GM21786 (cell line): ENCODE measurements at regions not wholly inside any gene's neighbourhood (a gene's known extent, or its start where the extent isn't known, plus 50 kb on each side); places are given as distances from the start of the nearest gene placed in this dataset.

ENCODE experiments used
- ATAC-seq: cut with Tn5 transposase; IDR thresholded peaks from one replicate; pipeline ENCODE4 v1.9.1; 2021; ENCODE audit not compliant: unreplicated experiment

DNA sequence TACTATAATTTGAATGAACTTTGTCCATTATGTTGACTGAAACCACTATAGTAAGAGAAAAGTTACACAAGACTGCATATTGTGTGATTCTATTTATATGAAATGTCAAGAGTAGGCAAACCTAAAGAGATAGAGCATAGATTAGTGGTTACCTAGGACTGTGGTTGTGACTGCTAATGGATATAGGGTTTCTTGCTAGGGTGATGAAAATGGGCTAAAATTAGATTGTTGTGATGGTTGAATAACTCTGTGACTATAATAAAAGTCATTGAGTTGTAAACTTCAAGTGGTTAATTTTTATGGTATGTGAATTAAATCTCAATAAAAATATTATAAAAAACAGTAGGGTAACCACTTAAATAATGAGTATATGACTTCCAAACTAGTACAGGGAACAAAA, 142.9 kb upstream of the AHR start:
- no peak for ATAC-seq

DNA sequence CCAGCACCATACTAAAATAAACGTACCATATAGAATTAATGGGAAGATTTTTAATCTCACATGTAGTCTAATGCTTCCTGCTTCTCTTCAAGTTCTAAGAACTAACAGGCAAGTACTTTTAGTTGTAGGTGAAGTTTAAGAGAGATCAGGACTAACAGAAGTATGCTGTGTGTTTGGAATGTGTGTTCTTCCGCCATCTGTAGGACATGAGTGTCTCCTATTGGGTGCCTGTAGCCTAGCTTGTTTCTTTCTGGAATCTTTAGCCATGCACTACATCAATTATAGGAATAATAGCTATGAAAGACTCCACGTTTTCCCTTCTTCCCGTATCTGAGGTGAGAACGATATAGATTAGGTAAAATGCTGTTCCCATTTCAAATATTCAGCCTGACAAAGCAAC, 140.2 kb upstream of the AHR start:
- no peak for ATAC-seq

DNA sequence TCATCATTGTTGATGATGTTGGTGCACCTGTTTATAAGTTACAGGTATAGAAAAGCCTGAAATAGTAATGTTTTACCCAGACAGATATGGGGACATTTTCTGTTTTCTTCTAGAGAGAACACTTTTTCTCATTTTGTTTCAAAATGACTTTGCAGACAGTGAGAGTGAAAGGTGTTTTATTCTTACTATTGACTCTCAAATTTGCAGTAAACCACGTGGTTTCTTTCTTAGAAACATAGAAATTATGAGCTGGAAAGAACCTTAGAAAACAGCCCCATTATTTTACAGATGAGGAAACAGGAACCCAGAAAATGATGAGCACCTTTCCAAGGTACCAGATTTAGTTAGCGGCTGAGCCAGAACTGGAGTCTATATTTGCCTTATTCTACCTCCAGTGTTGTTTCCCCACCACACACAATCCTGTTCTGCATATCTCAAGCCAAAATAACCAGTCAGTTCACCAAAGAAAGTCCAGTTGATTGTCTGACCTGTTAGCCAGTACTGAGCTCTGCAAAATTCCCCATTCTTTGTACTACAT, 138.9 kb upstream of the AHR start:
- ATAC-seq, result peak; percentile 95

DNA sequence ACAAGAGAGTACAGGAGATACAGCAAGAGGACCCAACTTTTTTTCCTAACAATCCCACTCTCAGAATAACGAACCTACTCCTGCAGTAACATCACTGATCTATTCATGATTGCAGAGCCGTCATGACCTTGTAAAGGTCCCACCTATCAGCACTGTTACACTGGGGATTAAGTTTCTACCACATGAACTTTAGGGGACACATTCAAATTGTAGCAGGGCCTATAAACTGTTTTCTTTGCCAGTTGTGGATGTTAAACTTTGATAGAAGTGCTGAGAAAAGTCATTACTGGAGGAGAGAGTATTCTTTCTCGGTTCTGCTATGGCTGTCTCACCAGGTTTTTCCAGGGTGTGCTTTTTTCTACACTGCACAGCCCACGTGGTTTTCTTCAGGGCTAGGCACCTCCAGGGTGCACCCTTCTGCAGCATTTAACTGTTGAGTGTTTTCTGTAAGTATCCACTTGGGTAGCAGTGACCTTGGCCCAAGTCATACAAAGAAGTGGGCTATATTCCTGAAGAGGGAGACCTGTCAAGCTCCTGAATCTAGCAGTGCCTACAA, 131.6 kb upstream of the AHR start:
- no peak for ATAC-seq

DNA sequence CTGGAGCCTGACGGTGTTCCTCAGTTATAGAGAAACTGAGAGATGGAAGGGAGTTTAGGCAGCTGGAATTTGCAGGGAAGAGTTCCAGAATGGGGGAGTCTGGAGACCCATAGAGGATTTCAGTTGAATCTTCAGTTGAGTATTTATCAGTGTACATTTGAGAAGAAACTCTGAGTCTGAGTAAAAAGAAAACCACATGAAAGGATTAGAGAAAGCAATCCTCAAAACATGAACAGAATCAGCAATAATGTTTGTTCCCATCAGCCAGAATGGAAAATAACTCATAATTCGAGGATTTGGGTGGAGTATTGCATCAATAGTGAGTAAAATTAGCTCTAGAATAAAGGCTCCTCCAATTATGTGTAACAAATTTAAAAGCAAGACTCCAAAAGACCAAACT, 130.0 kb upstream of the AHR start:
- no peak for ATAC-seq

DNA sequence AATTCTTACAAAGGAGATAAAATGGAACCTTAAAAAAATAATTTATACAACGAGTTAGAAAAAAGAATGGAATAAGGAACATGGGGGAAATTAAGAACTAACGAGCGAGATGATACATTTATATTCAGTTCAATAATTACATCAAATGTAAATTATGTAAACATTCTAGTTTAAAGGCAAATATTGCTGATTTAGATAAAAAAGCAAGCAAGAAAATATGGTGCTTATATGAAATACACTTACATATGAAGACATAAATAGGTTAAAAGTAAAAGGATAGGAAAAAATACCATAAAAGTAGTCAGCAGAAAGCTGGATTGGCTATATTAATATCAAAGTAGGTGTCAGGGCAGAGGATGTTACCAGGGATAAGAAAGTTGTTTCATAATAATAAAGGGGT, 127.0 kb upstream of the AHR start:
- no peak for ATAC-seq

DNA sequence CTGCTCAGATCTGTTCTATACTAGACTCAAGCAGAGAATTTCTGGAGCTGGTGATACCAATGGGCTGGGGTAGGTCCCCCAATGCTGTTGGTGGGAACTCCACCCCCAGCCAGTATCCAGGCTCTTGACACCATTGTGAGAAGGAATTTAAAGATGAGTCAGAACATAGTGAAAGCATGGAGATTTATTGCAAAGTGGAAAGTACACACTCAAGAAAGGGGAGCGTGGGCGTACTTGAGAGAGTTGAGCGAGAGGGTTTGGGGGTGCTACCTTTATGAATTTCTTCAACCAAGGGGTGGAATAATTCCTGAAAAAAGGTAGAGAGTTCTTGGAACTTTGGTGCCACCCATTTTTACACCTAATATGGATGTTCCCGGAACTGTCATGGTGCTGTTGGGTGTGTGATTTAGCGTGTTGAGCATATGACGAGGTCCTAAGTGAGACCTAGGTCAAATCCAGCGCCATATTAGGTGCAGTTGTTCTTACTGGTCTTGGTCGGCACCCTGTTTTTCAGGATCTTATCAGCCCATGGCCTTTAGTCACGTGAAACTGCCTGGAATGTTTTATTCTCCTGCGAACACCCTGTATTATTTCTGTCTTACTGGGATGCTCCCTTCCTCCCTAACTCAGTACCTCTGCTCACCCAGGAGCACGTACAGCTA, 122.0 kb upstream of the AHR start:
- ATAC-seq, result no peak

DNA sequence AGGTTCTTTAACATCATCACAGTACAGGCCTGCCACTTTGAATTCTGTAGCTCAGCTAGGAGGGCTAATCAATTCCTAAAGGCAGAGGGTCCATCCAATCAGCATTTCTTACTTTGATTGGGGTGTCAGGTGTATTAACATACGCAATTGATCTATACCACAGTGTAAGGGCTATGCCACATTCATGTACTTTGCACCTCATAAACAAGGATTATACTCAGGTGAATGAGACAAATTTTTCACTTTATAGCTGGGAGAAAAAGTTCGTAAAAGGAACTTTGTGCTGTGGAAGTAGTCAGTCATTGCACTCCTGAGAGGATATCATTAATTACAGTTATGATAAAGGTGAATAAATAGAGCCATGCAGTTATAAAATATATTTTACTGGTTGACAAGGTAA, 119.9 kb upstream of the AHR start:
- ATAC-seq, result no peak

DNA sequence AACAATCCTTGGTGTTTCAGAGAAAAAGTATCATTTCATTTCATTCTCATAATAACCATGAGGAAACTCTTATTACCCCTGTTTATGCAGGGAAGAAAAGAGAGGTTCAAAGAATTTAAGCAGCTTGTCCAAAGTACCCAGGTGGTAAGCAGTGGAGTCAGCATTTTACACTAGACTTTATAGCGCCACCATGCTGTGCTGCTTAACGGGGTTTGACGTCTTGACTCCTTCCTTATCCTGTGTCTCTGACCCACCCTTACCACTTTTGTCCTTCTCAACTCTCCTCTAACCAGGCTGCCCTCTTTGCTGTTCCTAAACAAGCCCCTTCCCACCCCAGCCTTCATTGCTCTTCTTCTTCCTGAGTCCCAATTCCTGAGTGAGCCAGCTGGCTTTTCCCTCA, 117.0 kb upstream of the AHR start:
- no peak for ATAC-seq

DNA sequence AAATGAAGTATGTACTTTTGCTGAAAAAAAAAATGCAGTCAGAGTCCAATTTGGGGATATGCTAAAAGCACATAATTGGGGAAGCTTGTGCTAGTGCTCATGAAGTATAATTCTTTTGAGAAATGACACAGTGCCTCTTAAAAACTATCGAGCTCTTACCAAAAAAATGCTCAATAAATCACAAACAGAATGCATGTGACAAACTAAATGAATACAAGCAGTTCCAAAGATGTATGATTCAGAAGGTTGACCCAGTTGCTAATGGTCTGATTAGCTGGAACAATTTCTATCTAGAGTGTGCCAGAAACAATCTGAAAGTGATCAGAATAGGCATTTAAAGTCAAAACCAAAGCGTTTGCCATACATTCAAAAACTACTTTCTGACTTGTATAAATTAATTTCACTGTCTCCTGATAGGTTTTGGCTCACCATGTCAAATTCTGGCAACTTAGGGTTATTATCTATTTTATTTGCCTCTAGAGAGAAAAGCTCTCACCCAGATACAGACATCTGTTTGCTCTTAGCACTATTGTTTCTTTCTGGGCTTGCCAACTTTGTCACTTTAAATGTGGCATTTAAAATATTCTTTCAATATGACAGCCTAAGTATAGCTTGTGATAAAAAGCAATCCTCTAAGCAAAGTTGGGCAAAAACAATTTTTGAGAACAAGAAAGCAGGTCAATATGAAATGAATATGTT, 114.7 kb upstream of the AHR start:
- no peak for ATAC-seq

DNA sequence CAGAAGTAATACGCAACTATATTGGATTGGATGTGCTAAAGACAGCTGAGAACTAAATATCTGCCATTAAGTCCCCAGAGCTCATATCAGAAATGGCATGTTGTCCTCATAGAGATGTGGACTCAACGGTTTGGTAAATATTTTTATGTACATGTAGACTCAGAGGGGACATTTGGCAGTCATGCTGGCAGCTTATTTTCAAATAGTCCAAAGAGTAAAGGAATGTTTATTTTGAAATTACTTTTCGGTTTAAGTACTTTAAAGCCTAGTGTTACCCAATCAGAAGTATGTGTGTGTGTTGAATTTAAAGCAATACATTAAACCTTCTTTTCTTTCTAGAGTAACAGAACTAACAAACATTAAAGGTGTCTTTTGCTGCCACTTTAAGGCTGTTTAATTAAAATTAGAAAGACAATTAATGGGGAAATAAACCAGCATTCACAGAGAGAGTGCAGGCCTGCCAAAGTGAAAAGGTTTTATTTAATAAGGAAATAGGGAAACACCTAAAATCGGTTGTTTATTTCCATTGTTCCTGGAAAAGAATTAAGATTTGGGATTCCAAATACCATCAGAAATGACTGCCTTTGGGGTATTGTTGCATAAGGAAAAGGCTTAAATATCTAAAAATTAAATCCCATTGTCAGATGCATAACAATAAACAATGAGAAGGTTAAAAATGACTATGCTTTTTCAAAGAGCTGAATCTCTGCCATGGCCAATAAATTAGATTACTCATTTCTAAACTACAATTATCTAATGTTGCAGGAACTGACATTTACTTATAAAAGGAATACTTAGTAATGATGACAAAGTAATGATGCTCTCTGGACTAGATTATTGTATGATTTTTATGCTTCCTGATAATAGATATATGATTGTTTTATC, 113.4 kb upstream of the AHR start:
- peak; percentile 19 for ATAC-seq

DNA sequence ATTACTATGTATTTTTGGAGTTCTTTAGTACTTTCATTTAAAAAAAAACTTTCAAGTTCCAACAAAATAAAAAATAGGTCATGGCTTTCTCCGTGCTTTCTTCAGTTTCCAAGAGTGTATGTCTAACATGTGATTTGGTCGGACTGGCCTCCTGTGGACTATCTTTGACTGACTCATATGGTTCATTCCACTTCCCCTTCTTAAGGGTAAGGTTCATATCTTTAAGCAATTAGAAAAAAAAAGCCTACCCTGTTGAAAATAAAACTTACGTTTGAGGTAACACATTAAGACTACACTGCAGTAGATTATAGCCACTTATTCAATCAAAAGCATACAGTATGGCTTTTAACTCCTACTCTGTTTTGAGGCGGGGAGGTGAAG, 112.8 kb upstream of the AHR start:
- peak; percentile 99 for ATAC-seq

DNA sequence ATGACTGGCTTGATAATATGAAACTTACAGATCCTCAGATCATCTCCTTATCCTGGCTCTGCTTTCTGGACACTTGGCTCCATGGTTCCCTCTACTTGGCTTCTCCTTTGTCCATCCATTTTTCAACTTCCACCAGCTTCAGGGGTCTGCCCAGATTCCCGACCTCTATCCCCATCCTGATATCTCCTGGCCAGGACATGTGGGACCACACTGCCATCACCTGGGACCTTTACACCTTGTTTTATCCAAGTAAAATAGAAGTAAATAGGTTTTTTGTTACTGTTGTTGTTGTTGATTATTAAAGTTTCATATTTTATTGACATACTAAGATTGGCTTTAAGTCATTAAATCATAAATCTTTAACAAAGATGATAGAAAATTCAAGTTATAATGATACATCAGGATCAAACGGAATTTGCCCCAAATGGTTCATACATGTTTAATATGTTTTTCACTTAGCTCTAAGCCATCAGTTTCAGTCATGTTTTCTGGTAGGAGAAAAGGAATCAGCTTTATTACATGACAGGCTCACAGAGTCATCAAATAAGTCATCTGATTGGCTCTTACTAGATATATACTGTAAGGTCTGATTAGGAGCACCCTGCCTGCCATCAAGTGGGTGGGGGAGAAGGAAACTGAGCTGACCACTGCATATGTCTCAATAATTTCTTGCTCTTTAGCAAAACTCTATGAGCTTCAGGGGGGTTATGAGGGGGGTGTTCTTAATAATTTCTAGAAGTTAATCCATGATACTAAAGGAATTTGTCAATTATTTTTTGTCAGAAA, 111.5 kb upstream of the AHR start:
- no peak for ATAC-seq

DNA sequence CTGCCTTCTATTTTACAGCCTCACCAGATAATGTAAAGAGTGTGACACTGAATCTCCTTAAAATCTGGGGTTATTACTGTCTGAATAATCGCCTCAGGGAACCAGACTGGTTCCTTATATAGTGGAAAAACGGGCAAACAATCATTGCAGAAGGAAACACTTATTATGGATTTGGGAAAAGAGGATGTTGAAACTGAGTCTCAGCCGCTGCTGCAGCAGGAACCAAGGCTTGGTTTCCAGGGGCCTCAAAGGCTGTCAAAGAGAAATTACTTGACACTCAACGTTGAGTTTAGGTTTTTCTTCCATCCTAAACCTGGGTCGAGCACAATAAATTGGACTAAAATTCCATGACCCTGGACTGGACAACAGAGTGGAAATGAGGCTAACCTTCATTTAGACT, 103.8 kb upstream of the AHR start:
- ATAC-seq, result no peak

DNA sequence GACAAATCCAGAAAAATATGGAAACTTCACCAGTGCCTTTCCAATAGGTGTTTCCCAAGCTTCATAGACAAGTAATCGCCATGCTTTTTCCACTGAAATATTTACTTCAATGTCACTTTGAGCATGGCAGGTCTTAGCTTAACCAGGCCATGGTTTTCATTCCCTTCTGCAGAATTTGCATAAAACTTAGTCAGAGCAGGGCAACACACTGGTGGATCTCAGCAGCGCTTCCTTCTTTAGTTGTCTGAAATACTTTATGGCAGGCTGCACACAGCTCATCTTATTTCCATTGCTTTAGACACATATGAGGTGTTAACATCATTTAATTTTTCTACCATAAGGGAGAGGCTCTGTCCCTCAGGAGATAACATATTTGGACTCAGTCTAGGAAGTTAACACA, 102.9 kb upstream of the AHR start:
- peak; percentile 94 for ATAC-seq

DNA sequence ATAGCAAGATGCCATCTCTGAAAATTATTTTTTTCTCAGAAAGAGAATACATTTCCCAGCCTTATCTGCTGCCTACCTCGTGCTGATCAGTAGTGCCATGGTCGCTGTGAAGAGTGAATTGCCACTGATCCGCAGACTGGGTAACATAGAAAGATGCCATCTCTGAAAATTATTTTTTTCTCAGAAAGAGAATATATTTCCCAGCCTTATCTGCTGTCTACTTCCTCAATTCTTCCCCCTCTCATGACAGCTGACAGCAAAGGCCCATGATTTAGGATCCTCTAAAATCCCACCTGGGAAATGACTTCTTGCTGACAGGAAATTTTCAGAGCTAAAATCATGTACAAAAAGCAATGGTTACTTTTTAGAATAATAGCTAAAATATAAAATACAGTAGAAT, 92.5 kb upstream of the AHR start:
- ATAC-seq, result no peak

DNA sequence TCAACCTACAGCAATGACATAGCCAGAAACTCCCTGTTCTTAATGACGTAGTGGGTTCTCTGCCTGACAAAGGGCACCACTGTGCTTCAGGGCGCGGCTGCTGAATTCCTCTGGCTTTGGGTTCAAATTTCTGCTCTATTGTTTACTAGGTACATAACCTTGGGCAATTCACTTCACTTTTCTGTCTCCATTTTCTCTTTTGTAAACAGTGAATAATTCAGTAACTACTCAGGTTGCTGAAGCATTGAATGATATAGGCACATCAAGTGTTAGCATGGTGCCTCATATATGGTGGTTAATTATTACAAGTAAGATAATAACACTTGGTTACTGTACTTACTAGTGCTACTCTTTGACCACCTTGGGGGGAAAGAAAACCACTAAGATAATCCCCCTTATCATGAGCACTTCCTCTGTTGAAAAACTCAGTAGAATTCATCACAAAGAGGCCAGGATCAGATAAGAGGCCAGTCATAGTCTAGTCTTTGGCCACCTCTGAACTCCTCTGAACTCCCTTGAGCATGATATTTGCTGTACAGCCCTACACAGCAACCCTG, 92.0 kb upstream of the AHR start:
- no peak for ATAC-seq

DNA sequence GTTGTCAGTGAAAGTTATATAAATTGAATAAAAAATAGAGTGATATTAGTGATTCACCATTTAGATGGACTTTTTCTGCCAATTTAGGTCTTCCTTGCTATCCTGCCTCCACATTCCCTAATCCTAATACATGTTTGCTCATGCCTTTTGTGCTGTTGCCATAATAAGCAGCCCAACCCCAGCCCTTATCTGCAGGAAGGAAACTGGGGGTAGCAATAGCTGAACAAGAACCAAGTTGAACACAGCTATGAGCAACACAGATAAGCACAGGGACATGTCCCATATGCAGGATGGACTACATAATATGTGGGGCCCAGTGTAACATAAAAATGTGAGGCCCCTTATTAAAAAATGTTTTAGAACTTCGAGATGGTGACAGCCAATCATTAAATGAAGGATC, 91.2 kb upstream of the AHR start:
- ATAC-seq, result no peak

DNA sequence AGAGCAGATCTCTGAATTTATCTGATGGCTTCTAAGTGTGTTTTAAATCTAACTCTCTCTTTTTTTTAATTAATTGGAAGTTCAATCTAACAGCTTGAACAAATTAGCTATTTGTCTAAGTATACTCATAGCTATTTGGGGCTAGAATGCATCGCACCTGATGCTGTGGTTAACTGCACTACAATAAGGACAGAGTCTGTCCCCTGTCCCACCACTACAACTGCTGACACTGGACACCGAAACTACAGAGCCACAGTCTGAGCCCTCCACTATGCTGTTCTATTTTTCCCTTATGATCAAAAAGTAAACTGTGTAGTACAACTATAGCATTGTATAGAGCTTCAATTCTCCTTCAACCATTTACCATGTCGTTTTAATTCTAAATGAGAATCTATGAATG, 89.4 kb upstream of the AHR start:
- no peak for ATAC-seq

DNA sequence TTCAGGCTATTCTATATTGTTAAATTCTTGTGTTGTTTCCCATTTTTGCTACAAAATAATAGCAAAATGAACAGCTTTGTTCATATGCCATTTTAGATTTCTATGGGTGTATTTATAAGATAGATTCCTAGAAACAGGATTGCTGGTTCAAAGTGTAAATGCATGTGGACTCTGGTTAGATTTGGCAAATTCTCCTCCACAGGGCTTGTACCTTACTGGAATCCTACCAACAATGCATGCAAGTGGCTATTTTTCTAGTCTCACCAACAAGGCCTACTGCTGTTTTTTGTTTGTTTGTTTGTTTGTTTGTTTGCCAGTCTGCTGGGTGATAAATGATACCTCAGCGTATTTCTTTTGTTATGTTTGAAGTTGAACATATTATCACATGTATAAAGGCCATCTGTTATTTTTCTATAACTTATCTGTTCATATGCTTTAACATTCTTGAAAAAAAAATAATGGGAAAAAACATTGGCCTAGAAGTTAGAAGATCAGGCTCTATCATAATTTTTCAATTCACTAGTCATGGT, 87.1 kb upstream of the AHR start:
- no peak for ATAC-seq
